ENCODE measurements at regions not wholly inside any gene's neighbourhood (a gene's known extent, or its start where the extent isn't known, plus 50 kb on each side); places are given as distances from the start of the nearest gene placed in this dataset.

DNA sequence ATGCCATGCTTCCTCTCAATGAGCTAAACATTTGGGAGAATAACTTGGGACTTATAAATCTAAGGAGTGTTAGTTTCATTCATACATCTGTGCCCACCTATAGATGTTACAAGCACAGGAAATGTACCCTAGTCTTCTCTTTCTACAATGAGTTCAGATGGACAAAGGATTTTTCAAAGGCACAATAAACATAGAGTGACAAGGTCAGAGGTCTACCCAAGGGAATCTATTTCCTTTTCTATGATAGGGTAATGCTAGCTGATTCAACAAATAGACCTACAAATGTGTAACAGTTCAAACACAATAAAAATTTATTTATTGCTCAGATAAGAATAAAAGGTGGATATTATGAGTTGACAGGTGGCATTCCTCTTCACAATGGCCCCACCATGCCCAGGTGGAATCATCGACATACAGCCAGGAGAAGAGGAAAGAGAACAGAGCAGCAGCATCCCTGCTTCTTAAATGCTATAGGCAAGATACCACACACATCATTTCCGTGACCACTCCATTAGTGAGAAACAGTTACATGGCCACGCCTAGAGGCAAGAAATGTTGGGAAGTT, 421.8 kb downstream of the HNRNPD start:
- Histone ChIP-seq H3K79me2 (ENCODE audit: insufficient read depth, low read length) (no peaks in the 10 kb centered on the region), H3K9me3 (ENCODE audit: low read length) (no peaks in the 10 kb centered on the region), H3K9me2 (ENCODE audit: low read depth, low read length) (no peaks in the 10 kb centered on the region), H2AFZ (ENCODE audit: low read length) (no peak overlapping the region), H3K27ac (ENCODE audit: low read depth, low read length, poor library complexity, severe bottlenecking) (no peak overlapping the region), H4K20me1 (ENCODE audit: insufficient read depth, low read length) (no peaks in the 10 kb centered on the region), H3K4me2 (ENCODE audit: low read length) (no peak overlapping the region), H3K27me3 (ENCODE audit: insufficient read depth, low read length) (no peaks in the 10 kb centered on the region), H3K4me1 (ENCODE audit: insufficient read depth, low read length, severe bottlenecking) (no peaks in the 10 kb centered on the region), H3K4me3 (ENCODE audit: low read depth, low read length, poor library complexity, severe bottlenecking) (no peak overlapping the region), H3K36me3 (ENCODE audit: insufficient read depth, low read length) (no peaks in the 10 kb centered on the region), H3F3A (ENCODE audit: insufficient read depth, low read length) (no peaks in the 10 kb centered on the region), H3K9ac (ENCODE audit: low read length) (no peak overlapping the region)
- TF ChIP-seq, protein P1, sequence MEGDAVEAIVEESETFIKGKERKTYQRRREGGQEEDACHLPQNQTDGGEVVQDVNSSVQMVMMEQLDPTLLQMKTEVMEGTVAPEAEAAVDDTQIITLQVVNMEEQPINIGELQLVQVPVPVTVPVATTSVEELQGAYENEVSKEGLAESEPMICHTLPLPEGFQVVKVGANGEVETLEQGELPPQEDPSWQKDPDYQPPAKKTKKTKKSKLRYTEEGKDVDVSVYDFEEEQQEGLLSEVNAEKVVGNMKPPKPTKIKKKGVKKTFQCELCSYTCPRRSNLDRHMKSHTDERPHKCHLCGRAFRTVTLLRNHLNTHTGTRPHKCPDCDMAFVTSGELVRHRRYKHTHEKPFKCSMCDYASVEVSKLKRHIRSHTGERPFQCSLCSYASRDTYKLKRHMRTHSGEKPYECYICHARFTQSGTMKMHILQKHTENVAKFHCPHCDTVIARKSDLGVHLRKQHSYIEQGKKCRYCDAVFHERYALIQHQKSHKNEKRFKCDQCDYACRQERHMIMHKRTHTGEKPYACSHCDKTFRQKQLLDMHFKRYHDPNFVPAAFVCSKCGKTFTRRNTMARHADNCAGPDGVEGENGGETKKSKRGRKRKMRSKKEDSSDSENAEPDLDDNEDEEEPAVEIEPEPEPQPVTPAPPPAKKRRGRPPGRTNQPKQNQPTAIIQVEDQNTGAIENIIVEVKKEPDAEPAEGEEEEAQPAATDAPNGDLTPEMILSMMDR (IDR thresholded peaks at IDR 0.05; ENCODE audit: low read length) = no peak
- TF ChIP-seq EZH2 (IDR thresholded peaks at IDR 0.05; ENCODE audit: borderline replicate concordance, low read length) = no peak

DNA sequence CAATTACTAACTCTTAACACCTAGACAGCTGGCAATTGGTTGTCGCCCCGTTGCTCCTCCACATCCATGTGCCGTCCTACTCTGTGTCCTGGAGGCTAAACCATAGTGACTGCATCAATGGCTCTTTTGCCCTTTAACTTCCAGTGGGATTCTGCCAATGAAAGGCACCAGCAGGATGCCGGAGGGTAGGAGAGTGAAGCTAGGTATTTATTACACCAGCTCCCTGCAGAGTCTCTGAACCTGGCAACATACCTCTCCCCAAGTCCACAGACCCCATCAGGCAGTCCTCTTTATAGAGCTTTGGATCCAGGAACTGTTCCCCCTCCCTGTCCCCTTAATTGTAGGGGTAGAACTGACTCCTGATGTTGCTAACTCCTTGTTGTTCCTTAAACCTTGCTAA, 426.8 kb downstream of the HNRNPD start:
- Histone ChIP-seq H2AFZ (ENCODE audit: low read length) (no peak overlapping the region), H3K27ac (ENCODE audit: low read depth, low read length, poor library complexity, severe bottlenecking) (no peak overlapping the region), H3K27me3 (ENCODE audit: insufficient read depth, low read length) (no peaks in the 10 kb centered on the region), H3K4me2 (ENCODE audit: low read length) (no peak overlapping the region), H3K9me3 (ENCODE audit: low read length) (no peaks in the 10 kb centered on the region), H3K4me1 (ENCODE audit: insufficient read depth, low read length, severe bottlenecking) (no peaks in the 10 kb centered on the region), H3K9ac (ENCODE audit: low read length) (no peak overlapping the region), H3K9me2 (ENCODE audit: low read depth, low read length) (no peaks in the 10 kb centered on the region), H3K4me3 (ENCODE audit: low read depth, low read length, poor library complexity, severe bottlenecking) (no peak overlapping the region), H3K36me3 (ENCODE audit: insufficient read depth, low read length) (no peaks in the 10 kb centered on the region), H4K20me1 (ENCODE audit: insufficient read depth, low read length) (no peaks in the 10 kb centered on the region), H3F3A (ENCODE audit: insufficient read depth, low read length) (no peaks in the 10 kb centered on the region), H3K79me2 (ENCODE audit: insufficient read depth, low read length) (no peaks in the 10 kb centered on the region)
- TF ChIP-seq, protein P1 (IDR thresholded peaks at IDR 0.05; ENCODE audit: low read length) = no peak
- no peak for TF ChIP-seq EZH2 (IDR thresholded peaks at IDR 0.05; ENCODE audit: borderline replicate concordance, low read length)

DNA sequence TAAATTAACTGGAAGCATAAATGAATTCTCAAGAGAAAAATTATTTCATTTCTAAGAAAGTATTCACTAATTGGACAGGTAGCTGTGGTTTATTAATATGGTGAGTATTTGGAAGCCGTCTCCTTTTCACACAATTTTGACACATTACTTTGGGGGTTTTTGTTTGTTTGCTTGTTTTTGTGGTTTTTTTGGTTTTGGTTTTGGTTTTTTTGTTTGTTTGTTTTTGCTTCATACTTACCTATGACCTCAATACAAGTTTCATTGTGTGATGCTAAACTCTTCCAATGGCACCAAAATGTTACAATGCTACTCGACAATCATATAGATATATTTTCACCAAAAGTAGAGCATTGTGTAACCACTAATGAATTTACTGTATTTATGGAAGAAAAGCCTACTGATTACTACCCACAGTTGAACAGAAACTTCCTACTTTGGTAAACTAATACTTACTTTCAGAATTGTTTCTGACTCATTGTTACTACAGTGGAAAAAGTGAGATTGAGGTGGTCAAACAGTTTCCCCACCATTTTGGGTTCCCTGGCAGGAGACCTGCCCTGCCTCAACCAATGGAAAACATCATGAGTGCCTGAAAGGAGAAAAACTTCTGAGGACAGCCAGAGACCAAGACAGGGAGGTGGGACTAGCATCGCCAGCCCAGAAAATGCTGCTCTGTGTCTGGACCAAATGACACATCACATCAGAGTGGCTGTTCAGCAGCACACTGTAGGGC, 443.1 kb downstream of the HNRNPD start:
- Histone ChIP-seq H3K9ac (ENCODE audit: low read length) (no peak overlapping the region), H3K4me1 (ENCODE audit: insufficient read depth, low read length, severe bottlenecking) (no peaks in the 10 kb centered on the region), H4K20me1 (ENCODE audit: insufficient read depth, low read length) (no peaks in the 10 kb centered on the region), H3F3A (ENCODE audit: insufficient read depth, low read length) (no peaks in the 10 kb centered on the region), H3K79me2 (ENCODE audit: insufficient read depth, low read length) (no peaks in the 10 kb centered on the region), H3K27ac (ENCODE audit: low read depth, low read length, poor library complexity, severe bottlenecking) (no peak overlapping the region), H3K36me3 (ENCODE audit: insufficient read depth, low read length) (no peaks in the 10 kb centered on the region), H3K9me3 (ENCODE audit: low read length) (no peaks in the 10 kb centered on the region), H3K9me2 (ENCODE audit: low read depth, low read length) (no peaks in the 10 kb centered on the region), H2AFZ (ENCODE audit: low read length) (no peak overlapping the region), H3K27me3 (ENCODE audit: insufficient read depth, low read length) (no peaks in the 10 kb centered on the region), H3K4me3 (ENCODE audit: low read depth, low read length, poor library complexity, severe bottlenecking) (no peak overlapping the region), H3K4me2 (ENCODE audit: low read length) (no peak overlapping the region)
- TF ChIP-seq, protein P1 (IDR thresholded peaks at IDR 0.05; ENCODE audit: low read length) = no peak
- TF ChIP-seq EZH2 (IDR thresholded peaks at IDR 0.05; ENCODE audit: borderline replicate concordance, low read length) = no peak

Data from OCI-LY1 (cell line).